Activated B cell treated with CpG ODN at 0.5 μM for 24 hours (primary cell): ENCODE measurements at regions not wholly inside any gene's neighbourhood (a gene's known extent, or its start where the extent isn't known, plus 50 kb on each side); places are given as distances from the start of the nearest gene placed in this dataset.

Experiments
- ATAC-seq: fragments of 200-7000 bp; cut with Tn5 transposase; one replicate; pipeline ENCODE4 v1.10.0; 2021; ENCODE audit warnings: low read depth, mild to moderate bottlenecking, moderate library complexity
- CTCF ChIA-PET: fragments of 350-600 bp; sonication (Branson Sonifier 250); formaldehyde crosslinking; loops from one replicate; lab custom pipeline; 2021; ENCODE audit warnings: antibody characterized with exemption; lab: Charles Lee
- POLR2A ChIA-PET: fragments of 350-600 bp; sonication (Branson Sonifier 250); formaldehyde crosslinking; loops from one replicate; lab custom pipeline; 2021; ENCODE audit warnings: antibody characterized with exemption; lab: Charles Lee
- DNase-seq: peaks from one replicate; pipeline ENCODE4 v3.0.0; 2022
- H3K27ac Mint-ChIP-seq: one replicate; pipeline ENCODE4 v1.8.0; 2020; ENCODE audit warnings: mixed read lengths
- H3K27me3 Mint-ChIP-seq: one replicate; pipeline ENCODE4 v1.8.0; 2021; ENCODE audit warnings: mixed read lengths
- H3K36me3 Mint-ChIP-seq: one replicate; pipeline ENCODE4 v1.8.0; 2021; ENCODE audit warnings: low read depth, mixed read lengths
- H3K4me1 Mint-ChIP-seq: one replicate; pipeline ENCODE4 v1.8.0; 2021; ENCODE audit warnings: mixed read lengths
- H3K4me3 Mint-ChIP-seq: one replicate; pipeline ENCODE4 v1.8.0; 2020; ENCODE audit warnings: mild to moderate bottlenecking, mixed read lengths
- H3K9me3 Mint-ChIP-seq: one replicate; pipeline ENCODE4 v1.8.0; 2020; ENCODE audit warnings: mixed read lengths
- CTCF ChIP-seq: fragments of 200-600 bp; IDR thresholded peaks from one replicate; pipeline ENCODE4 v1.8.0; 2022; ENCODE audit warnings: antibody characterized with exemption, mild to moderate bottlenecking
- intact Hi-C: fragments of 100-400 bp; cut with micrococcal nuclease; formaldehyde crosslinking; loops from one replicate; pipeline ENCODE4 v1.15.1; 2024

GRCh38 chr1:116185161-116185701 is 74.0 kb downstream of the MAB21L3 start:
- POLR2A ChIA-PET, result no interaction called here
- intact Hi-C loops, result no loop called here

GRCh38 chr1:116189481-116189880 is 78.3 kb downstream of the MAB21L3 start:
- Mint-ChIP-seq H3K9me3 (no peaks in the 10 kb centered on the region), H3K27ac (no peak overlapping the region), H3K27me3 (peaks cover 15% of the 10 kb centered on the region), H3K4me3 (no peak overlapping the region), H3K36me3 (no peaks in the 10 kb centered on the region), H3K4me1 (no peaks in the 10 kb centered on the region)
- ATAC-seq, result no peak
- ChIA-PET POLR2A (no interaction called here), CTCF (interaction anchor here (1.0 kb wide), 1 partner anchor 21 kb away, joined by 3 read pairs; no protein-coding TSS in a partner anchor)
- DNase-seq, result no peak
- no peak for TF ChIP-seq CTCF
- intact Hi-C loops, result no loop called here

More at GRCh38 chr1:116185161-116185701, 74.0 kb downstream of the MAB21L3 start:
- DNase-seq (no peak), ATAC-seq (no peak)
- Mint-ChIP-seq H3K36me3 (no peaks in the 10 kb centered on the region), H3K27me3 (peaks cover 15% of the 10 kb centered on the region), H3K4me3 (no peak overlapping the region), H3K27ac (no peak overlapping the region), H3K4me1 (no peaks in the 10 kb centered on the region), H3K9me3 (no peaks in the 10 kb centered on the region)
- no peak for TF ChIP-seq CTCF
- CTCF ChIA-PET, result no interaction called here

- H3K4me3 Mint-ChIP-seq, result no peak overlapping the region
- H3K27ac Mint-ChIP-seq, result no peak overlapping the region
These were observed 80.1 kb downstream of the MAB21L3 start for GRCh38 chr1:116191294-116191693.

GRCh38 chr1:116193768-116194167 is 82.6 kb downstream of the MAB21L3 start:
- peaks cover 17% of the 10 kb centered on the region for H3K27me3 Mint-ChIP-seq
- no peak overlapping the region for H3K4me3 Mint-ChIP-seq
- H3K36me3 Mint-ChIP-seq, result no peaks in the 10 kb centered on the region
- ChIA-PET CTCF (no interaction called here), POLR2A (no interaction called here)
- H3K9me3 Mint-ChIP-seq, result no peaks in the 10 kb centered on the region
- no peak for DNase-seq
- no peak for TF ChIP-seq CTCF
- ATAC-seq, result no peak
- no peak overlapping the region for H3K27ac Mint-ChIP-seq
- intact Hi-C loops, result no loop called here
- no peaks in the 10 kb centered on the region for H3K4me1 Mint-ChIP-seq

More at GRCh38 chr1:116191294-116191693, 80.1 kb downstream of the MAB21L3 start:
- no peaks in the 10 kb centered on the region for H3K9me3 Mint-ChIP-seq
- TF ChIP-seq CTCF, result no peak
- no peaks in the 10 kb centered on the region for H3K4me1 Mint-ChIP-seq
- H3K36me3 Mint-ChIP-seq, result no peaks in the 10 kb centered on the region
- CTCF ChIA-PET, result no interaction called here
- POLR2A ChIA-PET, result no interaction called here
- H3K27me3 Mint-ChIP-seq, result peaks cover 18% of the 10 kb centered on the region
- intact Hi-C loops, result no loop called here
- DNase-seq (no peak), ATAC-seq (no peak)

GRCh38 chr1:116194568-116194967 is 83.4 kb downstream of the MAB21L3 start:
- no peak for TF ChIP-seq CTCF
- POLR2A ChIA-PET, result no interaction called here
- H3K4me3 Mint-ChIP-seq, result no peak overlapping the region
- H3K27ac Mint-ChIP-seq, result no peak overlapping the region
- intact Hi-C loops, result no loop called here
- H3K9me3 Mint-ChIP-seq, result no peaks in the 10 kb centered on the region
- H3K4me1 Mint-ChIP-seq, result no peaks in the 10 kb centered on the region
- CTCF ChIA-PET, result no interaction called here
- H3K27me3 Mint-ChIP-seq, result peaks cover 21% of the 10 kb centered on the region
- ATAC-seq (no peak), DNase-seq (no peak)
- no peaks in the 10 kb centered on the region for H3K36me3 Mint-ChIP-seq
